Body of pancreas (tissue), 4 donors: ENCODE measurements at regions not wholly inside any gene's neighbourhood (a gene's known extent, or its start where the extent isn't known, plus 50 kb on each side); places are given as distances from the start of the nearest gene placed in this dataset.

Experiments
- ATAC-seq: fragments of 150-250 bp; one replicate; pipeline ENCODE4 v1.9.1; 2016
- DNase-seq, 4 donors: peaks; one replicate each; pipeline ENCODE4 v3.0.0-alpha.2; 2019
- H3K27ac ChIP-seq, 4 donors: fragments of 200-600 bp; sonication (generic); 1 replicate in 3 of 4; 2 replicates in 1 of 4; pipeline versions ENCODE4 v1.5.1 to v1.6.1; 2016 to 2019; ENCODE audit warnings: mild to moderate bottlenecking in 1 of 4, mixed read lengths in 1 of 4, moderate library complexity in 1 of 4
- H3K27me3 ChIP-seq, 2 donors: fragments of 200-600 bp; sonication (generic); one replicate each; pipeline ENCODE4 v1.6.0; 2016; ENCODE audit warnings: mild to moderate bottlenecking in 1 of 2
- H3K36me3 ChIP-seq, 2 donors: fragments of 200-600 bp; sonication (generic); replicated peaks in 1 of 2; 2 replicates each; pipeline ENCODE4 v1.5.1; 2016; ENCODE audit warnings: low read depth in 2 of 2; ENCODE audit not compliant: insufficient read depth in 1 of 2
- H3K4me1 ChIP-seq: fragments of 200-600 bp; sonication (generic); one replicate; pipeline ENCODE4 v1.6.0; 2016
- H3K4me3 ChIP-seq, 2 donors: fragments of 200-600 bp; sonication (generic); 1 replicate in 1 of 2; 2 replicates in 1 of 2; pipeline ENCODE4 v1.5.1; 2016 to 2019
- H3K9me3 ChIP-seq, 3 donors: fragments of 200-600 bp; sonication (generic); 1 replicate in 2 of 3; 2 replicates in 1 of 3; pipeline ENCODE4 v1.5.1; 2016
- CTCF ChIP-seq, 7 experiments: fragments of 450-650 bp in 4 of 7; fragments of 200-600 bp in 3 of 7; sonication (generic) in 3 of 7; IDR thresholded peaks; one replicate each; pipeline ENCODE4 v1.5.1; 2016 to 2019; ENCODE audit warnings: antibody characterized with exemption in 7 of 7
- POLR2A ChIP-seq, 3 donors: fragments of 450-650 bp; IDR thresholded peaks; one replicate each; pipeline ENCODE4 v1.6.1; 2016; ENCODE audit warnings: antibody characterized with exemption in 3 of 3, mild to moderate bottlenecking in 2 of 3
- WGBS, 2 donors: methylation state at CpG; one replicate each; pipeline ENCODE4 v1.1.5; 2017; 5-methylcytosine and 5-hydroxymethylcytosine counted together
- intact Hi-C: fragments of 100-400 bp; cut with DNase I; formaldehyde crosslinking; loops from one replicate; pipeline ENCODE4 v1.15.1; 2023

GRCh38 chr7:115357703-115357999 is 435.8 kb downstream of the MDFIC start:
- H3K27ac ChIP-seq = no peak overlapping the region
- no peak overlapping the region for H3K4me3 ChIP-seq
- DNase-seq (no peak), ATAC-seq (no peak)
- intact Hi-C loops = no loop called here
- H3K27me3 ChIP-seq = no peaks in the 10 kb centered on the region
- no peak for TF ChIP-seq POLR2A (IDR thresholded peaks at IDR 0.05)
- TF ChIP-seq CTCF (IDR thresholded peaks at IDR 0.05) = no peak
- no peaks in the 10 kb centered on the region for H3K36me3 ChIP-seq
- 55 to 59% methylated on average over 1 of the region's 1 CpG for WGBS, 2 donors
- H3K4me1 ChIP-seq = no peaks in the 10 kb centered on the region
- H3K9me3 ChIP-seq = no peaks in the 10 kb centered on the region

GRCh38 chr7:115356999-115357702 is 435.3 kb downstream of the MDFIC start:
- WGBS, 2 donors = 71 to 75% methylated on average over 7 of the region's 7 CpGs
- no peak for TF ChIP-seq POLR2A (IDR thresholded peaks at IDR 0.05)
- no peak for TF ChIP-seq CTCF (IDR thresholded peaks at IDR 0.05)
- Histone ChIP-seq H3K4me1 (no peaks in the 10 kb centered on the region), H3K9me3 (no peaks in the 10 kb centered on the region), H3K27me3 (no peaks in the 10 kb centered on the region), H3K36me3 (no peaks in the 10 kb centered on the region), H3K4me3 (no peak overlapping the region), H3K27ac (no peak overlapping the region)
- DNase-seq = no peak
- ATAC-seq = no peak
- intact Hi-C loops = no loop called here

- Histone ChIP-seq H3K9me3 (no peaks in the 10 kb centered on the region), H3K27me3 (no peaks in the 10 kb centered on the region), H3K27ac (no peak overlapping the region), H3K4me3 (no peak overlapping the region), H3K36me3 (no peaks in the 10 kb centered on the region), H3K4me1 (no peaks in the 10 kb centered on the region)
- ATAC-seq (no peak), DNase-seq (peak in 2 of 4 donors; percentile 5 to 15)
- WGBS, 2 donors = 14 to 17% methylated on average over 2 of the region's 2 CpGs
- TF ChIP-seq CTCF (IDR thresholded peaks at IDR 0.05) (peak; percentile 22 to 50 (median 36)), POLR2A (IDR thresholded peaks at IDR 0.05) (no peak)
- intact Hi-C loops = no loop called here
Observed at GRCh38 chr7:115356139-115356746, 434.3 kb downstream of the MDFIC start.

GRCh38 chr7:115354925-115355324 is 433.0 kb downstream of the MDFIC start:
- Histone ChIP-seq H3K9me3 (no peaks in the 10 kb centered on the region), H3K4me1 (no peaks in the 10 kb centered on the region), H3K36me3 (no peaks in the 10 kb centered on the region), H3K27me3 (no peaks in the 10 kb centered on the region), H3K27ac (no peak overlapping the region), H3K4me3 (no peak overlapping the region)
- intact Hi-C loops = no loop called here
- WGBS, 2 donors = 35 to 43% methylated on average over 1 of the region's 1 CpG
- DNase-seq (no peak), ATAC-seq (no peak)
- no peak for TF ChIP-seq CTCF (IDR thresholded peaks at IDR 0.05)
- TF ChIP-seq POLR2A (IDR thresholded peaks at IDR 0.05) = no peak

- ATAC-seq (no peak), DNase-seq (no peak)
- intact Hi-C loops = no loop called here
- no peak overlapping the region for H3K4me3 ChIP-seq
- TF ChIP-seq POLR2A (IDR thresholded peaks at IDR 0.05) (no peak), CTCF (IDR thresholded peaks at IDR 0.05) (no peak)
- no peak overlapping the region for H3K27ac ChIP-seq
- H3K36me3 ChIP-seq = no peaks in the 10 kb centered on the region
- H3K4me1 ChIP-seq = no peaks in the 10 kb centered on the region
- WGBS, 2 donors = 73 to 84% methylated on average over 2 of the region's 2 CpGs
- no peaks in the 10 kb centered on the region for H3K27me3 ChIP-seq
- H3K9me3 ChIP-seq = no peaks in the 10 kb centered on the region
Observed at GRCh38 chr7:115352375-115352774, 430.5 kb downstream of the MDFIC start.
